H1 (cell line): ENCODE measurements at regions not wholly inside any gene's neighbourhood (a gene's known extent, or its start where the extent isn't known, plus 50 kb on each side); places are given as distances from the start of the nearest gene placed in this dataset.

Source experiments
- CEBPB ChIP-seq: IDR thresholded peaks from 2 replicates; pipeline ENCODE4 v1.6.1; 2012; ENCODE audit warnings: low read depth, low read length
- CREB1 ChIP-seq: IDR thresholded peaks from 2 replicates; pipeline ENCODE4 v1.6.1; 2012; ENCODE audit warnings: inconsistent platforms
- EZH2 ChIP-seq: fragments of 200-600 bp; sonication (generic); IDR thresholded peaks from 2 replicates; pipeline ENCODE4 v1.7.1; 2012; ENCODE audit warnings: low read depth, mild to moderate bottlenecking, moderate library complexity, low read length, inconsistent platforms; ENCODE audit not compliant: severe bottlenecking
- MAFK ChIP-seq: IDR thresholded peaks from 2 replicates; pipeline ENCODE4 v1.6.1; 2012; ENCODE audit warnings: low read depth, mild to moderate bottlenecking, improper control_type of control experiment, low read length
- TAF1 ChIP-seq: IDR thresholded peaks from 2 replicates; pipeline ENCODE4 v1.6.1; 2011; ENCODE audit warnings: mild to moderate bottlenecking, low read depth, low read length
- TF ChIP-seq, protein P1 (sequence below): fragments of 300-600 bp; sonication (generic); IDR thresholded peaks from 2 replicates; pipeline ENCODE4 v1.7.1; 2012; ENCODE audit warnings: low read length, moderate library complexity, mild to moderate bottlenecking, inconsistent platforms; ENCODE audit not compliant: insufficient replicate concordance
- TF ChIP-seq, protein P2 (sequence below): IDR thresholded peaks from 2 replicates; pipeline ENCODE4 v1.6.1; 2011; ENCODE audit warnings: low read depth, mild to moderate bottlenecking, low read length; ENCODE audit not compliant: insufficient read depth
- TF ChIP-seq, protein P3 (sequence below), 3 experiments: IDR thresholded peaks; 1 replicate in 2 of 3; 2 replicates in 1 of 3; pipeline versions ENCODE4 v1.5.1 to v1.6.1; 2011; ENCODE audit warnings: low read length in 3 of 3, mild to moderate bottlenecking in 3 of 3, inconsistent platforms in 2 of 3, low read depth in 1 of 3, moderate library complexity in 1 of 3; ENCODE audit not compliant: insufficient read depth in 1 of 3; ENCODE audit errors: control extremely low read depth in 1 of 3

- TF ChIP-seq, protein P1, sequence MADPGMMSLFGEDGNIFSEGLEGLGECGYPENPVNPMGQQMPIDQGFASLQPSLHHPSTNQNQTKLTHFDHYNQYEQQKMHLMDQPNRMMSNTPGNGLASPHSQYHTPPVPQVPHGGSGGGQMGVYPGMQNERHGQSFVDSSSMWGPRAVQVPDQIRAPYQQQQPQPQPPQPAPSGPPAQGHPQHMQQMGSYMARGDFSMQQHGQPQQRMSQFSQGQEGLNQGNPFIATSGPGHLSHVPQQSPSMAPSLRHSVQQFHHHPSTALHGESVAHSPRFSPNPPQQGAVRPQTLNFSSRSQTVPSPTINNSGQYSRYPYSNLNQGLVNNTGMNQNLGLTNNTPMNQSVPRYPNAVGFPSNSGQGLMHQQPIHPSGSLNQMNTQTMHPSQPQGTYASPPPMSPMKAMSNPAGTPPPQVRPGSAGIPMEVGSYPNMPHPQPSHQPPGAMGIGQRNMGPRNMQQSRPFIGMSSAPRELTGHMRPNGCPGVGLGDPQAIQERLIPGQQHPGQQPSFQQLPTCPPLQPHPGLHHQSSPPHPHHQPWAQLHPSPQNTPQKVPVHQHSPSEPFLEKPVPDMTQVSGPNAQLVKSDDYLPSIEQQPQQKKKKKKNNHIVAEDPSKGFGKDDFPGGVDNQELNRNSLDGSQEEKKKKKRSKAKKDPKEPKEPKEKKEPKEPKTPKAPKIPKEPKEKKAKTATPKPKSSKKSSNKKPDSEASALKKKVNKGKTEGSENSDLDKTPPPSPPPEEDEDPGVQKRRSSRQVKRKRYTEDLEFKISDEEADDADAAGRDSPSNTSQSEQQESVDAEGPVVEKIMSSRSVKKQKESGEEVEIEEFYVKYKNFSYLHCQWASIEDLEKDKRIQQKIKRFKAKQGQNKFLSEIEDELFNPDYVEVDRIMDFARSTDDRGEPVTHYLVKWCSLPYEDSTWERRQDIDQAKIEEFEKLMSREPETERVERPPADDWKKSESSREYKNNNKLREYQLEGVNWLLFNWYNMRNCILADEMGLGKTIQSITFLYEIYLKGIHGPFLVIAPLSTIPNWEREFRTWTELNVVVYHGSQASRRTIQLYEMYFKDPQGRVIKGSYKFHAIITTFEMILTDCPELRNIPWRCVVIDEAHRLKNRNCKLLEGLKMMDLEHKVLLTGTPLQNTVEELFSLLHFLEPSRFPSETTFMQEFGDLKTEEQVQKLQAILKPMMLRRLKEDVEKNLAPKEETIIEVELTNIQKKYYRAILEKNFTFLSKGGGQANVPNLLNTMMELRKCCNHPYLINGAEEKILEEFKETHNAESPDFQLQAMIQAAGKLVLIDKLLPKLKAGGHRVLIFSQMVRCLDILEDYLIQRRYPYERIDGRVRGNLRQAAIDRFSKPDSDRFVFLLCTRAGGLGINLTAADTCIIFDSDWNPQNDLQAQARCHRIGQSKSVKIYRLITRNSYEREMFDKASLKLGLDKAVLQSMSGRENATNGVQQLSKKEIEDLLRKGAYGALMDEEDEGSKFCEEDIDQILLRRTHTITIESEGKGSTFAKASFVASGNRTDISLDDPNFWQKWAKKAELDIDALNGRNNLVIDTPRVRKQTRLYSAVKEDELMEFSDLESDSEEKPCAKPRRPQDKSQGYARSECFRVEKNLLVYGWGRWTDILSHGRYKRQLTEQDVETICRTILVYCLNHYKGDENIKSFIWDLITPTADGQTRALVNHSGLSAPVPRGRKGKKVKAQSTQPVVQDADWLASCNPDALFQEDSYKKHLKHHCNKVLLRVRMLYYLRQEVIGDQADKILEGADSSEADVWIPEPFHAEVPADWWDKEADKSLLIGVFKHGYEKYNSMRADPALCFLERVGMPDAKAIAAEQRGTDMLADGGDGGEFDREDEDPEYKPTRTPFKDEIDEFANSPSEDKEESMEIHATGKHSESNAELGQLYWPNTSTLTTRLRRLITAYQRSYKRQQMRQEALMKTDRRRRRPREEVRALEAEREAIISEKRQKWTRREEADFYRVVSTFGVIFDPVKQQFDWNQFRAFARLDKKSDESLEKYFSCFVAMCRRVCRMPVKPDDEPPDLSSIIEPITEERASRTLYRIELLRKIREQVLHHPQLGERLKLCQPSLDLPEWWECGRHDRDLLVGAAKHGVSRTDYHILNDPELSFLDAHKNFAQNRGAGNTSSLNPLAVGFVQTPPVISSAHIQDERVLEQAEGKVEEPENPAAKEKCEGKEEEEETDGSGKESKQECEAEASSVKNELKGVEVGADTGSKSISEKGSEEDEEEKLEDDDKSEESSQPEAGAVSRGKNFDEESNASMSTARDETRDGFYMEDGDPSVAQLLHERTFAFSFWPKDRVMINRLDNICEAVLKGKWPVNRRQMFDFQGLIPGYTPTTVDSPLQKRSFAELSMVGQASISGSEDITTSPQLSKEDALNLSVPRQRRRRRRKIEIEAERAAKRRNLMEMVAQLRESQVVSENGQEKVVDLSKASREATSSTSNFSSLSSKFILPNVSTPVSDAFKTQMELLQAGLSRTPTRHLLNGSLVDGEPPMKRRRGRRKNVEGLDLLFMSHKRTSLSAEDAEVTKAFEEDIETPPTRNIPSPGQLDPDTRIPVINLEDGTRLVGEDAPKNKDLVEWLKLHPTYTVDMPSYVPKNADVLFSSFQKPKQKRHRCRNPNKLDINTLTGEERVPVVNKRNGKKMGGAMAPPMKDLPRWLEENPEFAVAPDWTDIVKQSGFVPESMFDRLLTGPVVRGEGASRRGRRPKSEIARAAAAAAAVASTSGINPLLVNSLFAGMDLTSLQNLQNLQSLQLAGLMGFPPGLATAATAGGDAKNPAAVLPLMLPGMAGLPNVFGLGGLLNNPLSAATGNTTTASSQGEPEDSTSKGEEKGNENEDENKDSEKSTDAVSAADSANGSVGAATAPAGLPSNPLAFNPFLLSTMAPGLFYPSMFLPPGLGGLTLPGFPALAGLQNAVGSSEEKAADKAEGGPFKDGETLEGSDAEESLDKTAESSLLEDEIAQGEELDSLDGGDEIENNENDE, result no peak
- TF ChIP-seq, protein P2, sequence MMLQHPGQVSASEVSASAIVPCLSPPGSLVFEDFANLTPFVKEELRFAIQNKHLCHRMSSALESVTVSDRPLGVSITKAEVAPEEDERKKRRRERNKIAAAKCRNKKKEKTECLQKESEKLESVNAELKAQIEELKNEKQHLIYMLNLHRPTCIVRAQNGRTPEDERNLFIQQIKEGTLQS, result no peak
- TF ChIP-seq EZH2, result no peak
- TF ChIP-seq MAFK, result no peak
- TF ChIP-seq CEBPB, result no peak
- no peak for TF ChIP-seq CREB1
- TF ChIP-seq TAF1, result no peak
- TF ChIP-seq, protein P3, sequence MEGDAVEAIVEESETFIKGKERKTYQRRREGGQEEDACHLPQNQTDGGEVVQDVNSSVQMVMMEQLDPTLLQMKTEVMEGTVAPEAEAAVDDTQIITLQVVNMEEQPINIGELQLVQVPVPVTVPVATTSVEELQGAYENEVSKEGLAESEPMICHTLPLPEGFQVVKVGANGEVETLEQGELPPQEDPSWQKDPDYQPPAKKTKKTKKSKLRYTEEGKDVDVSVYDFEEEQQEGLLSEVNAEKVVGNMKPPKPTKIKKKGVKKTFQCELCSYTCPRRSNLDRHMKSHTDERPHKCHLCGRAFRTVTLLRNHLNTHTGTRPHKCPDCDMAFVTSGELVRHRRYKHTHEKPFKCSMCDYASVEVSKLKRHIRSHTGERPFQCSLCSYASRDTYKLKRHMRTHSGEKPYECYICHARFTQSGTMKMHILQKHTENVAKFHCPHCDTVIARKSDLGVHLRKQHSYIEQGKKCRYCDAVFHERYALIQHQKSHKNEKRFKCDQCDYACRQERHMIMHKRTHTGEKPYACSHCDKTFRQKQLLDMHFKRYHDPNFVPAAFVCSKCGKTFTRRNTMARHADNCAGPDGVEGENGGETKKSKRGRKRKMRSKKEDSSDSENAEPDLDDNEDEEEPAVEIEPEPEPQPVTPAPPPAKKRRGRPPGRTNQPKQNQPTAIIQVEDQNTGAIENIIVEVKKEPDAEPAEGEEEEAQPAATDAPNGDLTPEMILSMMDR (IDR thresholded peaks at IDR 0.05; ENCODE audit: control extremely low read depth in 1 of 3, insufficient read depth in 1 of 3, low read depth in 1 of 3, low read length in 3 of 3), result no peak
- TF ChIP-seq, all 59 proteins: peak for 0
Measured at GRCh38 chr16:35573407-35573806, 2114.0 kb downstream of the TP53TG3F start (continued).
